ENCODE measurements at regions not wholly inside any gene's neighbourhood (a gene's known extent, or its start where the extent isn't known, plus 50 kb on each side); places are given as distances from the start of the nearest gene placed in this dataset.

GRCh38 chr7:125465527-125465926, 535.9 kb upstream of the POT1 start:
- Mint-ChIP-seq H3K36me3 (no peaks in the 10 kb centered on the region), H3K27ac (no peak overlapping the region), H3K9me3 (peaks cover 1 to 7% (median 6%) of the 10 kb centered on the region in 7 donors), H3K27me3 (ENCODE audit: low read depth in 3 of 3) (peaks cover 0 to 1% (median 0%) of the 10 kb centered on the region in 3 donors), H3K4me3 (no peak overlapping the region), H3K4me1 (no peaks in the 10 kb centered on the region)
- 86% methylated on average over 1 of the region's 3 CpGs for WGBS (ENCODE audit: insufficient coverage)
- intact Hi-C loops (cut with micrococcal nuclease): no loop called here
- H4K20me1 ChIP-seq (ENCODE audit: insufficient read depth, low read length): no peaks in the 10 kb centered on the region
- no peak overlapping the region for H3K27ac ChIP-seq (ENCODE audit: low read depth in 1 of 2, low read length in 2 of 2)
- no peaks in the 10 kb centered on the region for H3K36me3 ChIP-seq (replicated peaks in 1 of 2; ENCODE audit: control insufficient read depth in 1 of 2, insufficient read depth in 2 of 2, low read length in 2 of 2)
- H3K79me2 ChIP-seq (ENCODE audit: insufficient read depth, low read length): no peaks in the 10 kb centered on the region
- no peak overlapping the region for H3K4me3 ChIP-seq (replicated peaks in 1 of 3; ENCODE audit: low read depth in 2 of 3, low read length in 3 of 3)
- H3K4me1 ChIP-seq (ENCODE audit: control insufficient read depth in 1 of 2, insufficient read depth in 2 of 2, low read length in 2 of 2): no peaks in the 10 kb centered on the region
- H3K4me2 ChIP-seq (replicated peaks; ENCODE audit: extremely low read depth, low read length, poor library complexity, severe bottlenecking): no peak overlapping the region
- no peak for TF ChIP-seq CTCF (IDR thresholded peaks at IDR 0.05)
- no peak overlapping the region for H3K9ac ChIP-seq (ENCODE audit: insufficient read depth, low read length, poor library complexity, severe bottlenecking)
- no peaks in the 10 kb centered on the region for H3K27me3 ChIP-seq (ENCODE audit: control insufficient read depth in 2 of 2, insufficient read depth in 2 of 2, low read length in 2 of 2)
- DNase-seq: no peak
- H3K9me3 ChIP-seq (replicated peaks in 1 of 2; ENCODE audit: control insufficient read depth in 1 of 2, insufficient read depth in 1 of 2, low read length in 2 of 2): peaks cover 0 to 16% of the 10 kb centered on the region in 2 donors
- H2AFZ ChIP-seq (ENCODE audit: insufficient read depth, low read depth, low read length, poor library complexity, severe bottlenecking): no peak overlapping the region

- H3K9me3 ChIP-seq (replicated peaks in 1 of 2; ENCODE audit: control insufficient read depth in 1 of 2, insufficient read depth in 1 of 2, low read length in 2 of 2): peaks cover 1 to 6% of the 10 kb centered on the region in 2 donors
- H3K9ac ChIP-seq (ENCODE audit: insufficient read depth, low read length, poor library complexity, severe bottlenecking): no peak overlapping the region
- H3K27ac ChIP-seq (ENCODE audit: low read depth in 1 of 2, low read length in 2 of 2): no peak overlapping the region
- no peaks in the 10 kb centered on the region for H3K36me3 Mint-ChIP-seq
- H2AFZ ChIP-seq (ENCODE audit: insufficient read depth, low read depth, low read length, poor library complexity, severe bottlenecking): no peak overlapping the region
- no peaks in the 10 kb centered on the region for H3K79me2 ChIP-seq (ENCODE audit: insufficient read depth, low read length)
- no peak overlapping the region for H3K4me3 ChIP-seq (replicated peaks in 1 of 3; ENCODE audit: low read depth in 2 of 3, low read length in 3 of 3)
- H3K4me3 Mint-ChIP-seq: no peak overlapping the region
- peaks cover 1 to 17% (median 3%) of the 10 kb centered on the region in 7 donors for H3K9me3 Mint-ChIP-seq
- 89% methylated on average over 2 of the region's 2 CpGs for WGBS (ENCODE audit: insufficient coverage)
- no peaks in the 10 kb centered on the region for H4K20me1 ChIP-seq (ENCODE audit: insufficient read depth, low read length)
- H3K27ac Mint-ChIP-seq: no peak overlapping the region
- no peaks in the 10 kb centered on the region for H3K36me3 ChIP-seq (replicated peaks in 1 of 2; ENCODE audit: control insufficient read depth in 1 of 2, insufficient read depth in 2 of 2, low read length in 2 of 2)
- H3K4me2 ChIP-seq (replicated peaks; ENCODE audit: extremely low read depth, low read length, poor library complexity, severe bottlenecking): no peak overlapping the region
- peak; percentile 13 for TF ChIP-seq CTCF (IDR thresholded peaks at IDR 0.05)
- no peaks in the 10 kb centered on the region for H3K4me1 Mint-ChIP-seq
- peaks cover 0 to 1% (median 0%) of the 10 kb centered on the region in 3 donors for H3K27me3 Mint-ChIP-seq (ENCODE audit: low read depth in 3 of 3)
- intact Hi-C loops (cut with micrococcal nuclease): no loop called here
- no peaks in the 10 kb centered on the region for H3K4me1 ChIP-seq (ENCODE audit: control insufficient read depth in 1 of 2, insufficient read depth in 2 of 2, low read length in 2 of 2)
- no peaks in the 10 kb centered on the region for H3K27me3 ChIP-seq (ENCODE audit: control insufficient read depth in 2 of 2, insufficient read depth in 2 of 2, low read length in 2 of 2)
- DNase-seq: no peak
Measured at GRCh38 chr7:125462615-125463014, 533.0 kb upstream of the POT1 start.

Data from CD14-positive monocyte (primary cell).